H9 (cell line): ENCODE measurements at regions not wholly inside any gene's neighbourhood (a gene's known extent, or its start where the extent isn't known, plus 50 kb on each side); places are given as distances from the start of the nearest gene placed in this dataset.

Experiments
- DNase-seq: peaks from one replicate; pipeline ENCODE4 v3.0.0-alpha.2; 2017
- H2AFZ ChIP-seq: one replicate; pipeline ENCODE4 v1.6.1; 2013; ENCODE audit warnings: mild to moderate bottlenecking, low read length, control low read depth, moderate library complexity
- H2AK5ac ChIP-seq: 2 replicates; pipeline ENCODE4 v1.6.1; 2013; ENCODE audit warnings: low read length, control low read depth, mixed read lengths; ENCODE audit not compliant: insufficient read length
- H2BK120ac ChIP-seq: one replicate; pipeline ENCODE4 v1.6.1; 2013; ENCODE audit warnings: low read depth, mild to moderate bottlenecking, low read length, control low read depth, inconsistent platforms; ENCODE audit not compliant: poor library complexity, severe bottlenecking
- H2BK12ac ChIP-seq: 2 replicates; pipeline ENCODE4 v1.6.1; 2013; ENCODE audit warnings: low read length, control low read depth, mixed read lengths, low read depth; ENCODE audit not compliant: insufficient read length
- H2BK15ac ChIP-seq: 2 replicates; pipeline ENCODE4 v1.6.1; 2013; ENCODE audit warnings: low read depth, low read length, control low read depth
- H2BK20ac ChIP-seq: one replicate; pipeline ENCODE4 v1.6.1; 2013; ENCODE audit warnings: low read depth, mild to moderate bottlenecking, low read length, control low read depth, inconsistent platforms; ENCODE audit not compliant: poor library complexity, severe bottlenecking
- H2BK5ac ChIP-seq: 2 replicates; pipeline ENCODE4 v1.6.1; 2013; ENCODE audit warnings: low read length, control low read depth, mixed read lengths; ENCODE audit not compliant: insufficient read length
- H3K14ac ChIP-seq: 2 replicates; pipeline ENCODE4 v1.6.1; 2013; ENCODE audit warnings: low read length, control low read depth; ENCODE audit not compliant: insufficient read depth
- H3K18ac ChIP-seq: 2 replicates; pipeline ENCODE4 v1.6.1; 2013; ENCODE audit warnings: low read depth, mild to moderate bottlenecking, mixed read lengths, low read length, control low read depth; ENCODE audit not compliant: insufficient read length
- H3K23ac ChIP-seq: 2 replicates; pipeline ENCODE4 v1.6.1; 2013; ENCODE audit warnings: low read length, control low read depth, mixed read lengths, low read depth; ENCODE audit not compliant: insufficient read length
- H3K23me2 ChIP-seq: 2 replicates; pipeline ENCODE4 v1.6.1; 2013; ENCODE audit warnings: low read depth, mild to moderate bottlenecking, mixed read lengths, low read length, control low read depth; ENCODE audit not compliant: insufficient read length, poor library complexity, severe bottlenecking
- H3K27ac ChIP-seq: 2 replicates; pipeline ENCODE4 v1.5.1; 2013; ENCODE audit warnings: low read length, control low read depth, mixed read lengths, low read depth; ENCODE audit not compliant: insufficient read length
- H3K27me3 ChIP-seq: 2 replicates; pipeline ENCODE4 v1.6.1; 2013; ENCODE audit warnings: low read length, control low read depth, inconsistent platforms; ENCODE audit not compliant: insufficient read depth
- H3K4ac ChIP-seq: 2 replicates; pipeline ENCODE4 v1.6.1; 2013; ENCODE audit warnings: low read depth, mild to moderate bottlenecking, control low read depth, inconsistent platforms, low read length, moderate library complexity
- H3K4me1 ChIP-seq: 2 replicates; pipeline ENCODE4 v1.6.1; 2013; ENCODE audit warnings: low read length, control low read depth, inconsistent platforms; ENCODE audit not compliant: insufficient read depth
- H3K4me2 ChIP-seq: 2 replicates; pipeline ENCODE4 v1.6.1; 2013; ENCODE audit warnings: low read length, control low read depth, mixed read lengths; ENCODE audit not compliant: insufficient read length, insufficient read depth
- H3K56ac ChIP-seq: 2 replicates; pipeline ENCODE4 v1.6.1; 2013; ENCODE audit warnings: low read depth, mild to moderate bottlenecking, mixed read lengths, low read length, control low read depth; ENCODE audit not compliant: insufficient read length
- H3K79me1 ChIP-seq: 2 replicates; pipeline ENCODE4 v1.6.1; 2013; ENCODE audit warnings: low read depth, mild to moderate bottlenecking, moderate library complexity, low read length, control low read depth, inconsistent platforms; ENCODE audit not compliant: insufficient read depth, poor library complexity, severe bottlenecking
- H3K79me2 ChIP-seq: 2 replicates; pipeline ENCODE4 v1.6.1; 2013; ENCODE audit warnings: low read length, control low read depth, inconsistent platforms; ENCODE audit not compliant: insufficient read depth
- H3K9ac ChIP-seq: 2 replicates; pipeline ENCODE4 v1.6.1; 2013; ENCODE audit warnings: low read length, control low read depth, mixed read lengths; ENCODE audit not compliant: insufficient read length; ENCODE audit errors: extremely low read depth
- H3K9me3 ChIP-seq: one replicate; pipeline ENCODE4 v1.6.1; 2013; ENCODE audit warnings: low read depth, low read length, inconsistent platforms; ENCODE audit not compliant: control insufficient read depth
- H3T11ph ChIP-seq: one replicate; pipeline ENCODE4 v1.6.1; 2013; ENCODE audit warnings: mild to moderate bottlenecking, low read length, control low read depth, inconsistent platforms
- H4K20me1 ChIP-seq: one replicate; pipeline ENCODE4 v1.6.1; 2013; ENCODE audit not compliant: control insufficient read depth, insufficient read length, insufficient read depth
- H4K5ac ChIP-seq: 2 replicates; pipeline ENCODE4 v1.6.1; 2013; ENCODE audit warnings: low read depth, mild to moderate bottlenecking, mixed read lengths, low read length, control low read depth; ENCODE audit not compliant: insufficient read length
- H4K8ac ChIP-seq: replicated peaks from 2 replicates; pipeline ENCODE4 v1.6.1; 2013; ENCODE audit warnings: low read length, control low read depth, mixed read lengths, low read depth; ENCODE audit not compliant: insufficient read length
- H4K91ac ChIP-seq: 2 replicates; pipeline ENCODE4 v1.6.1; 2013; ENCODE audit warnings: low read depth, mild to moderate bottlenecking, moderate library complexity, mixed read lengths, low read length, control low read depth; ENCODE audit not compliant: insufficient read length
- H3K27ac Mint-ChIP-seq, 3 experiments: 2 replicates in 2 of 3; 3 replicates in 1 of 3; pipeline ENCODE4 v1.8.0; 2020 to 2021; ENCODE audit warnings: mixed read lengths in 3 of 3, mild to moderate bottlenecking in 1 of 3, moderate library complexity in 1 of 3
- H3K27me3 Mint-ChIP-seq: 2 replicates; pipeline ENCODE4 v1.8.0; 2021; ENCODE audit warnings: low read depth, mild to moderate bottlenecking, moderate library complexity, mixed read lengths
- H3K36me3 Mint-ChIP-seq, 3 experiments: 2 replicates in 2 of 3; 3 replicates in 1 of 3; pipeline ENCODE4 v1.8.0; 2020 to 2021; ENCODE audit warnings: low read depth in 3 of 3, mixed read lengths in 3 of 3; ENCODE audit not compliant: insufficient read depth in 1 of 3
- H3K4me1 Mint-ChIP-seq, 2 experiments: 2 replicates each; pipeline ENCODE4 v1.8.0; 2020; ENCODE audit warnings: mixed read lengths in 2 of 2
- H3K4me3 Mint-ChIP-seq, 2 experiments: 2 replicates in 1 of 2; 3 replicates in 1 of 2; pipeline ENCODE4 v1.8.0; 2020 to 2021; ENCODE audit warnings: mild to moderate bottlenecking in 2 of 2, mixed read lengths in 2 of 2, moderate library complexity in 1 of 2
- H3K9me3 Mint-ChIP-seq, 2 experiments: 2 replicates in 1 of 2; 3 replicates in 1 of 2; pipeline ENCODE4 v1.8.0; 2020; ENCODE audit warnings: mild to moderate bottlenecking in 2 of 2, mixed read lengths in 2 of 2, moderate library complexity in 1 of 2
- WGBS: extraction: QIAGEN DNeasy Blood & Tissue Kit; methylation state at CpG from one replicate; pipeline ENCODE4 v1.1.7; 2013; ENCODE audit warnings: missing lambda C conversion rate, low lambda C conversion rate, mixed read lengths; ENCODE audit not compliant: insufficient read length; ENCODE audit errors: extremely low coverage; 5-methylcytosine and 5-hydroxymethylcytosine counted together
- TF ChIP-seq, protein P1 (sequence below): fragments of 200-600 bp; sonication (generic); conservative IDR thresholded peaks from 3 replicates; pipeline ENCODE4 v1.8.0; 2021; ENCODE audit warnings: antibody characterized with exemption, mild to moderate bottlenecking

DNA sequence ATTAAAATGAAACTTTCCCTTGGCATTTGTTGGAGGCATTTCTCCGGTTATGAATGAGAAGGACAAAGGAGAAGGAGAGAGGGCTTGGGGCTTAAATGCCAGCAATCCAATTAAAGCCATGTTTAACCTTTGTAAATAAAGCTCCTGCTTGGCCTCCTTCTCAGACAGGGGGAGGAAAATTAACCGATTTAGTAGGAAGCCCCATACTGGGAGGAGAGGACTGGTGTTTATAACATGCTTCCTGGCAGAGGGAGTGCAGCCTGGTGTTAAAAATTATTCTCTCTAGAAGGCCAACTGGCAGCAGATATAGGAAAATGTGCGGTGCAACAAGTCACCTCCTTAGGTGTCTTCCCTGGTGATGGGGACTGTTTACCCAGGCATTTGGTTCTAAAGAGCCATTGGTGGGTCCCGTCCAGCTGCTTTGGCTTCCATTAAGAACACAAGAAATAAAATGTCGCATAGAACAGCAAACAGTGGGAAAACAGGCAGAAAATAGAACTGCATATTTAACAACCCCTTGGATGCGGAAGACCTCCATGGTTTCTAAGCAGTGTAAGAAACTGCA is 846.5 kb downstream of the TYW1 start:
- Histone ChIP-seq H3K14ac (no peak overlapping the region), H4K91ac (no peak overlapping the region), H3K18ac (no peak overlapping the region), H3K23me2 (no peaks in the 10 kb centered on the region), H2BK12ac (no peak overlapping the region), H3T11ph (no peak overlapping the region), H2BK15ac (no peak overlapping the region), H2BK5ac (no peak overlapping the region), H3K27ac (no peak overlapping the region), H4K8ac (no peak overlapping the region), H3K23ac (no peak overlapping the region), H3K9ac (no peak overlapping the region), H2AK5ac (no peak overlapping the region), H4K5ac (no peak overlapping the region), H3K27me3 (no peaks in the 10 kb centered on the region), H3K56ac (no peak overlapping the region), H4K20me1 (no peaks in the 10 kb centered on the region), H2BK20ac (no peak overlapping the region), H2AFZ (no peak overlapping the region), H3K4ac (no peak overlapping the region), H2BK120ac (no peak overlapping the region), H3K4me2 (no peak overlapping the region), H3K79me2 (no peaks in the 10 kb centered on the region), H3K9me3 (no peaks in the 10 kb centered on the region), H3K79me1 (no peaks in the 10 kb centered on the region), H3K4me1 (no peaks in the 10 kb centered on the region)
- DNase-seq: no peak
- H3K36me3 Mint-ChIP-seq: no peaks in the 10 kb centered on the region; a peak in 2 of 7 replicates
- TF ChIP-seq, protein P1, sequence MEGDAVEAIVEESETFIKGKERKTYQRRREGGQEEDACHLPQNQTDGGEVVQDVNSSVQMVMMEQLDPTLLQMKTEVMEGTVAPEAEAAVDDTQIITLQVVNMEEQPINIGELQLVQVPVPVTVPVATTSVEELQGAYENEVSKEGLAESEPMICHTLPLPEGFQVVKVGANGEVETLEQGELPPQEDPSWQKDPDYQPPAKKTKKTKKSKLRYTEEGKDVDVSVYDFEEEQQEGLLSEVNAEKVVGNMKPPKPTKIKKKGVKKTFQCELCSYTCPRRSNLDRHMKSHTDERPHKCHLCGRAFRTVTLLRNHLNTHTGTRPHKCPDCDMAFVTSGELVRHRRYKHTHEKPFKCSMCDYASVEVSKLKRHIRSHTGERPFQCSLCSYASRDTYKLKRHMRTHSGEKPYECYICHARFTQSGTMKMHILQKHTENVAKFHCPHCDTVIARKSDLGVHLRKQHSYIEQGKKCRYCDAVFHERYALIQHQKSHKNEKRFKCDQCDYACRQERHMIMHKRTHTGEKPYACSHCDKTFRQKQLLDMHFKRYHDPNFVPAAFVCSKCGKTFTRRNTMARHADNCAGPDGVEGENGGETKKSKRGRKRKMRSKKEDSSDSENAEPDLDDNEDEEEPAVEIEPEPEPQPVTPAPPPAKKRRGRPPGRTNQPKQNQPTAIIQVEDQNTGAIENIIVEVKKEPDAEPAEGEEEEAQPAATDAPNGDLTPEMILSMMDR: no peak
- no CpG with 5 or more reads among the region's 6 CpGs for WGBS
- H3K4me3 Mint-ChIP-seq: no peak overlapping the region
- H3K4me1 Mint-ChIP-seq: no peaks in the 10 kb centered on the region
- peak overlapping the region in 1 of 3 experiments; percentile 11; a peak in 1 of 7 replicates for H3K27ac Mint-ChIP-seq
- peaks cover 5 to 6% of the 10 kb centered on the region in 2 experiments; a peak in 3 of 5 replicates for H3K9me3 Mint-ChIP-seq
- H3K27me3 Mint-ChIP-seq: peaks cover 1% of the 10 kb centered on the region; the same call in 1 of the 2 replicates
